T-helper 1 cell (primary cell): ENCODE measurements at regions not wholly inside any gene's neighbourhood (a gene's known extent, or its start where the extent isn't known, plus 50 kb on each side); places are given as distances from the start of the nearest gene placed in this dataset.
"Not testable (repeated sequence)": the region's sequence is repeated elsewhere in the genome, so short reads cannot be mapped to it uniquely, and the experiment has no call there.

Experiments used
- DNase-seq, 5 donors: peaks; one replicate each; pipeline ENCODE4 v3.0.0-alpha.2; 2012 to 2020

DNA sequence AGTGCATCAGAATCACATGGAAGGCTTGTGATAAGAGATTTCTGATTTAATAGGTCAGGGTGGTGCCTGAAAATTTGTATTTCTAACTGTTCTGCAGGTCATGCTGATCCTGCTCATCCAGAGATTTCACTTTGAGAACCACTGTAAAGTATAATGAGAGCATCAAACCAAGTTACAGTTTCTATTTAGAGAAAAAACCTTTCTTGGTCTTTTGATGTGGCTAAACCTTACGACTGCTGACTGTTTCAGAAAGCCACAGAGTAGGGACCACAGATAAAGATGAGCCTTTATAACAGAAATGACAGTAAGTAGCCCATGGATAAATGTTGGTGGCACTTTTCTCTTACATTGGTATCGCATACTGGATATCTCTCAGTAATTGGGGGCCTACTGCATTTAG, 109.4 kb upstream of the FANCL start:
- DNase-seq = peak in 1 of 5 donors; percentile 50

DNA sequence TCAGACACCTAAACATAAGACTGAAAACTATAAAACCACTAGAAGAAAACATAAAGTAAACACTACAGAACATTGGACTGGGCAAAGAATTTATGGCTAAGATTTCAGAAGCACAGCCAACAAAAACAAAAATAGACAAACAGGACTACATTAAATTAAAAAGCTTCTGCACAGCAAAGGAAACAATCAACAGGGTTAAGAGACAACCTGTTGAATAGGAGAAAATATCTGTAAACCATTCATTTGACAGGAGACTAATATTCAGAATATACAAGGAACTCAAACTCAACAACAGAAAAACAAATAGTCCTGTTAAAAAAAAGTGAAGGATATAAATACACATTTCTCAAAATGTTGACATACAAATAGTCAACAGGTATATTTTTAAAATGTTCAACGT, 106.7 kb upstream of the FANCL start:
- DNase-seq = no peak

GRCh38 chr2:58341047-58341446, 99.9 kb upstream of the FANCL start:
- no peak for DNase-seq

GRCh38 chr2:58339548-58340243, 98.6 kb upstream of the FANCL start:
- no peak for DNase-seq

DNA sequence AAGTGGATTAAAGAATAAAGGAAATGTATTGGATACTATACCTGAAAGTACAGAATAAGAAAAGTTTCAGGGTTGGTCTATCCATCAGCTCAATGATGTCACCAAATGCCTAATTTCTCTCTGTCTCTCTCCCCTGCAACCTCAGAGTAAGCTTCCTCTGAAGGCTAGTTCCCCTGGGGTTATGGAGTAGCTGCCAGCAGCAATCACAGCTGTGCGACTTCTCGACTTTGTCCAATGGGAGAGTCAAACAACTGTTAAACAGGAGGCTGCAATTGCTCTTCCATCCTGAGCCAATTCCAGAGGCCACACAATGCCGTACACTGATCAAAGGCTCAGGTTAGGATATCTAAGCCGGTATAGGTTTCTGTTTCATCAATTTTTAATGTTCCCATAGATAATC, 95.3 kb upstream of the FANCL start:
- DNase-seq = no peak

- DNase-seq = no peak
These were observed 93.3 kb upstream of the FANCL start for GRCh38 chr2:58334414-58334813.

DNA sequence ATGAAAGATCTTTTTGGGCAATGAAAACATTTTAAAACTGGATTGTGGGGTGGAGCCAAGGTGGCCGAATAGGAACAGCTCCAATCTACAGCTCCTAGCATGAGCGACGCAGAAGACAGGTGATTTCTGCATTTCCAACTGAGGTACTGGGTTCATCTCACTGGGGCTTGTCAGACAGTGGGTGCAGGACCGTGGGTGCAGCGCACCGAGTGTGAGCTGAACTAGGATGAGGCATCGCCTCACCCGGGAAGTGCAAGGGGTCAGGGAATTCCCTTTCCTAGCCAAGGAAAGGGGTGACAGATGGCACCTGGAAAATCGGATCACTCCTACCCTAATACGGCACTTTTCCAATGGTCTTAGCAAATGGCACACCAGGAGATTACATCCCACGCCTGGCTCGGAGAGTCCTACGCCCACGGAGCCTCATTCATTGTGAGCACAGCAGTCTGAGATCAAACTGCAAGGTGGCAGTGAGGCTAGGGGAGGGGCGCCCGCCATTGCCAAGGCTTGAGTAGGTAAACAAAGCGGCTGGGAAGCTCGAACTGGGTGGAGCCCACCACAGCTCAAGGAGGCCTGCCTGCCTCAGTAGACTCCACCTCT, 84.3 kb upstream of the FANCL start:
- not testable (repeated sequence) for DNase-seq

GRCh38 chr2:58319481-58319880, 78.4 kb upstream of the FANCL start:
- no peak for DNase-seq

- not testable (repeated sequence) for DNase-seq
These were observed 77.8 kb upstream of the FANCL start for GRCh38 chr2:58318949-58319348.

GRCh38 chr2:58313926-58314325, 72.8 kb upstream of the FANCL start:
- DNase-seq = no peak

- DNase-seq = no peak
These were observed 67.3 kb upstream of the FANCL start for GRCh38 chr2:58308435-58308834.

- no peak for DNase-seq
These were observed 63.7 kb upstream of the FANCL start for GRCh38 chr2:58304843-58305242.

DNA sequence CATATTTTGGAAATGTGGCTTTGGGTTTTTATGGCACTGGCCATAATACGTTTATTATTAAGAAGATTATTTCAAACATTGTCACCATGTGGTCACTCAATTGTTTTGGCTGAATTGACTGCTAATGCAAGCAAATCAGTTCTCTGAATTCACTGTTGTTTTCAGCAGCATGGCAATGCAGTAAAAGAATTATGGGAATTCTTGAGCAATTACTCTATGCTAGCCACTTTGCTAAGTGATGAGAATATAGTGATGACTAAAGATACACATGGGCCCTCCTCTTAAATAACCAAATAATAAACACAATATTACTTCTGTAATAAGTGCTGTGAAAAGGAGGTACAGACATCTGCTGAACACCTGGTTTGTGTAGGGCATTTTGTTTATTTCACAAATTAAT, 58.0 kb upstream of the FANCL start:
- DNase-seq = no peak

- no peak for DNase-seq
These were observed 51.9 kb upstream of the FANCL start for GRCh38 chr2:58293056-58293455.

GRCh38 chr2:58291726-58292438, 50.8 kb upstream of the FANCL start:
- no peak for DNase-seq
